OCI-LY1 (cell line): ENCODE measurements at regions not wholly inside any gene's neighbourhood (a gene's known extent, or its start where the extent isn't known, plus 50 kb on each side); places are given as distances from the start of the nearest gene placed in this dataset.
"Not testable (repeated sequence)": the region's sequence is repeated elsewhere in the genome, so short reads cannot be mapped to it uniquely, and the experiment has no call there.

ENCODE experiments used
- H2AFZ ChIP-seq: fragments of 200-600 bp; sonication (generic), shearing (Covaris generic); 2 replicates; pipeline ENCODE4 v1.6.0; 2014; ENCODE audit warnings: antibody characterized with exemption, mild to moderate bottlenecking, low read length
- H3F3A ChIP-seq: fragments of 200-600 bp; sonication (generic), shearing (Covaris generic); 2 replicates; pipeline ENCODE4 v1.6.0; 2014; ENCODE audit warnings: mild to moderate bottlenecking, antibody characterized with exemption, low read length, moderate library complexity; ENCODE audit not compliant: insufficient read depth
- H3K27ac ChIP-seq: fragments of 200-600 bp; sonication (generic); 2 replicates; pipeline ENCODE4 v1.5.1; 2014; ENCODE audit warnings: low read length, mixed run types, mild to moderate bottlenecking, low read depth; ENCODE audit not compliant: poor library complexity, severe bottlenecking
- H3K27me3 ChIP-seq: fragments of 200-600 bp; sonication (generic); 2 replicates; pipeline ENCODE4 v1.6.0; 2014; ENCODE audit warnings: antibody characterized with exemption, mild to moderate bottlenecking, low read length, moderate library complexity; ENCODE audit not compliant: insufficient read depth
- H3K36me3 ChIP-seq: fragments of 200-600 bp; sonication (generic); 2 replicates; pipeline ENCODE4 v1.6.1; 2014; ENCODE audit warnings: mild to moderate bottlenecking, antibody characterized with exemption, low read length, moderate library complexity, mixed read lengths; ENCODE audit not compliant: insufficient read depth
- H3K4me1 ChIP-seq: fragments of 200-600 bp; sonication (generic); 2 replicates; pipeline ENCODE4 v1.5.1; 2014; ENCODE audit warnings: mild to moderate bottlenecking, low read length, moderate library complexity; ENCODE audit not compliant: insufficient read depth, severe bottlenecking
- H3K4me2 ChIP-seq: fragments of 200-600 bp; sonication (generic), shearing (Covaris generic); 2 replicates; pipeline ENCODE4 v1.6.1; 2014; ENCODE audit warnings: low read length
- H3K4me3 ChIP-seq: fragments of 200-600 bp; sonication (generic); 2 replicates; pipeline ENCODE4 v1.5.1; 2014; ENCODE audit warnings: low read length, low read depth, mild to moderate bottlenecking, mixed read lengths; ENCODE audit not compliant: poor library complexity, severe bottlenecking
- H3K79me2 ChIP-seq: fragments of 200-600 bp; shearing (Covaris generic); 2 replicates; pipeline ENCODE4 v1.6.1; 2016; ENCODE audit warnings: mixed run types, low read length, mixed read lengths; ENCODE audit not compliant: insufficient read depth
- H3K9ac ChIP-seq: fragments of 200-600 bp; sonication (generic), shearing (Covaris generic); 2 replicates; pipeline ENCODE4 v1.6.1; 2014; ENCODE audit warnings: mild to moderate bottlenecking, low read length, mixed read lengths
- H3K9me2 ChIP-seq: fragments of 200-600 bp; sonication (generic), shearing (Covaris generic); 2 replicates; pipeline ENCODE4 v1.6.1; 2014; ENCODE audit warnings: low read depth, mild to moderate bottlenecking, low read length, mixed read lengths
- H3K9me3 ChIP-seq: fragments of 200-600 bp; shearing (Covaris generic); 2 replicates; pipeline ENCODE4 v1.6.1; 2014; ENCODE audit warnings: low read length, mixed read lengths
- H4K20me1 ChIP-seq: fragments of 200-600 bp; sonication (generic), shearing (Covaris generic); 2 replicates; pipeline ENCODE4 v1.6.0; 2016; ENCODE audit warnings: mild to moderate bottlenecking, low read length; ENCODE audit not compliant: insufficient read depth
- EZH2 ChIP-seq: fragments of 200-600 bp; sonication (generic), shearing (Covaris generic); IDR thresholded peaks from 2 replicates; pipeline ENCODE4 v1.8.0; 2017; ENCODE audit warnings: borderline replicate concordance, mixed run types, mild to moderate bottlenecking, antibody characterized with exemption, low read length, moderate library complexity, mixed read lengths
- TF ChIP-seq, protein P1 (sequence below): fragments of 200-600 bp; sonication (generic), shearing (Covaris generic); IDR thresholded peaks from 2 replicates; pipeline ENCODE4 v1.5.1; 2017; ENCODE audit warnings: mild to moderate bottlenecking, antibody characterized with exemption, low read length, moderate library complexity, mixed read lengths

DNA sequence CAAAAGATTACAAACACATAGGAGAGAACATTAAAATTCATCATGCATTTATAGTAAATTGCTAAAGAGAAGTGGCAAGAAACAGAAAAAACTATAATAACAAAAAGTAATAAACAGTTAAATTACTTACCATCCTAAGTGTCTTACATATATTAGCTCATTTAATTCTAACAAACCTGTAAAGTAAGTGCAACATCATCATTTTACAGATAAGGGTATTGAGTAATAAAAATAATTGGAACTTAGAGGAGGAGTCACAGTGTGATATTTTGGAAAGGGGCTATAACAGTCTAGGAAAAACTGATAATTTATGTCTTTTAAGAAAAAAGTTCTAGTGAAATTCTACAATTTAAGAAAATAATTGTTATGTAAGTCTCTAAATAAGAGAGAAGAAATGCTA, 592.8 kb downstream of the DMRTA1 start:
- no peaks in the 10 kb centered on the region for H3K9me3 ChIP-seq
- no peak overlapping the region for H3K27ac ChIP-seq
- no peaks in the 10 kb centered on the region for H3K9me2 ChIP-seq
- TF ChIP-seq EZH2 = no peak
- TF ChIP-seq, protein P1, sequence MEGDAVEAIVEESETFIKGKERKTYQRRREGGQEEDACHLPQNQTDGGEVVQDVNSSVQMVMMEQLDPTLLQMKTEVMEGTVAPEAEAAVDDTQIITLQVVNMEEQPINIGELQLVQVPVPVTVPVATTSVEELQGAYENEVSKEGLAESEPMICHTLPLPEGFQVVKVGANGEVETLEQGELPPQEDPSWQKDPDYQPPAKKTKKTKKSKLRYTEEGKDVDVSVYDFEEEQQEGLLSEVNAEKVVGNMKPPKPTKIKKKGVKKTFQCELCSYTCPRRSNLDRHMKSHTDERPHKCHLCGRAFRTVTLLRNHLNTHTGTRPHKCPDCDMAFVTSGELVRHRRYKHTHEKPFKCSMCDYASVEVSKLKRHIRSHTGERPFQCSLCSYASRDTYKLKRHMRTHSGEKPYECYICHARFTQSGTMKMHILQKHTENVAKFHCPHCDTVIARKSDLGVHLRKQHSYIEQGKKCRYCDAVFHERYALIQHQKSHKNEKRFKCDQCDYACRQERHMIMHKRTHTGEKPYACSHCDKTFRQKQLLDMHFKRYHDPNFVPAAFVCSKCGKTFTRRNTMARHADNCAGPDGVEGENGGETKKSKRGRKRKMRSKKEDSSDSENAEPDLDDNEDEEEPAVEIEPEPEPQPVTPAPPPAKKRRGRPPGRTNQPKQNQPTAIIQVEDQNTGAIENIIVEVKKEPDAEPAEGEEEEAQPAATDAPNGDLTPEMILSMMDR = no peak
- no peaks in the 10 kb centered on the region for H3K79me2 ChIP-seq
- H3K36me3 ChIP-seq = no peaks in the 10 kb centered on the region
- no peak overlapping the region for H3K9ac ChIP-seq
- H3K27me3 ChIP-seq = no peaks in the 10 kb centered on the region
- no peak overlapping the region for H3K4me2 ChIP-seq
- peaks cover 1% of the 10 kb centered on the region for H3K4me1 ChIP-seq
- H3F3A ChIP-seq = no peaks in the 10 kb centered on the region
- no peak overlapping the region for H3K4me3 ChIP-seq
- H4K20me1 ChIP-seq = no peaks in the 10 kb centered on the region
- no peak overlapping the region for H2AFZ ChIP-seq

DNA sequence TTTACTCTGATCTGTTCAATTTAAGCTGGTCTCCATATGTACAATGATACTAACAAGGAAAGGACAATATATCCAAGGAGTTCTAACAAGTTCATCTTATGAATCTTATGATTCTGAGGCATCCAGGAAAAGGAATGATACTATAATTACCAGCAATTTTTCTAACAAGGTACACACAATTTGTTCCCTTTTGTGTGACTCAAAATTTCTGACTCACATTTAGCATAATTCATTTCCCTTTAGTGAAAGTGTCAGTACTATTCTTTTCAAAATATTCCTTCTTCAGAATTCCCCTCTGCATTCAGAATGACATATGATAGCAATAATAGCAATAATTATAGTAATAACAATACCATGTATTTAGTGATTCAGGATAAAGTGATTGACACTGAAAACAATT, 594.8 kb downstream of the DMRTA1 start:
- no peaks in the 10 kb centered on the region for H3K9me3 ChIP-seq
- TF ChIP-seq, protein P1 = no peak
- TF ChIP-seq EZH2 = no peak
- H4K20me1 ChIP-seq = no peaks in the 10 kb centered on the region
- no peaks in the 10 kb centered on the region for H3K27me3 ChIP-seq
- H3K4me3 ChIP-seq = no peak overlapping the region
- H3F3A ChIP-seq = no peaks in the 10 kb centered on the region
- no peak overlapping the region for H3K9ac ChIP-seq
- no peaks in the 10 kb centered on the region for H3K79me2 ChIP-seq
- no peak overlapping the region for H2AFZ ChIP-seq
- no peak overlapping the region for H3K4me2 ChIP-seq
- H3K27ac ChIP-seq = no peak overlapping the region
- no peaks in the 10 kb centered on the region for H3K9me2 ChIP-seq
- H3K4me1 ChIP-seq = peaks cover 14% of the 10 kb centered on the region
- no peaks in the 10 kb centered on the region for H3K36me3 ChIP-seq

DNA sequence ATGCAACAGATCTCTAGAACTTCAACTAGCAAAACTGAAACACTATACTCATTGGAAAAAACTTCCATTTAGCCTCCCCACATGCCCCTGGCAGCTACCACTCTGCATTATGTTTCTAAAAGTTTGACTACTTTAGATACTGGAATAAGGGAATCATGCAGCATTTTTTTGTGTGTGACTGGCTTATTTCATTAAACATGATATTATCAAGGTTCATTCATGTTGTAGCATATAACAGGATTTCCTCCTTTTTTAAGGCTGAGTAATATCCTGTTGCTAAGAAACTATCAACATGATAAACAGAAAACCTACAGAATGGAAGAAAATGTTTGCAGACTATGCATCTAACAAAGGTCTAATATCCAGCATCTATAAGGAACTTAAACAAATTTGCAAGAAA, 597.9 kb downstream of the DMRTA1 start:
- Histone ChIP-seq H3F3A (no peaks in the 10 kb centered on the region), H3K4me1 (peaks cover 14% of the 10 kb centered on the region), H3K9me2 (no peaks in the 10 kb centered on the region), H3K27me3 (no peaks in the 10 kb centered on the region), H4K20me1 (no peaks in the 10 kb centered on the region), H3K4me3 (no peak overlapping the region), H3K4me2 (no peak overlapping the region), H3K79me2 (no peaks in the 10 kb centered on the region), H3K27ac (no peak overlapping the region), H3K36me3 (no peaks in the 10 kb centered on the region), H2AFZ (no peak overlapping the region), H3K9me3 (no peaks in the 10 kb centered on the region), H3K9ac (no peak overlapping the region)
- no peak for TF ChIP-seq EZH2
- TF ChIP-seq, protein P1 = no peak

DNA sequence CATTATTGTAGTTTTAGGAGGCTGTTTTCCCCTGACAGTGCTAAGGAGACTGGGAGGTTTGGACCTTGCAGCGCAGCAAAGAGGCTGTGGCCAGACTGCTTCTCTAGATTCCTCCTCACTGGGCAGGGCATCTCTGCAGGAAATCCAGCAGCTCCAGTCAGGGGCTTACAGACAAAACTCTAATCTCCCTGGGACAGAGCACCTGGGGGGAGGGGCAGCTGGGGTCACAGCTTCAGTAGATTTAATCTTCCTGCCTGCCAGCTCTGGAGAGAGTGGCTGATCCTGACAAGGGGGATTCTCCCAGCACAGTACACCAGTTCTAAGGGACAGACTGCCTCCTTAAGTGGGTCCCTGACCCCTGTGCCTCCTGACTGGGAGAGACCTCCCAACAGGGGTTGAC, 599.4 kb downstream of the DMRTA1 start:
- not testable (repeated sequence) for H3F3A ChIP-seq, H3K9me2 ChIP-seq, H3K9ac ChIP-seq, H3K4me2 ChIP-seq, H3K79me2 ChIP-seq, H3K36me3 ChIP-seq, H3K27me3 ChIP-seq, H4K20me1 ChIP-seq, H3K4me3 ChIP-seq, H3K9me3 ChIP-seq, H3K27ac ChIP-seq, H2AFZ ChIP-seq
- peaks cover 14% of the 10 kb centered on the region for H3K4me1 ChIP-seq
